ENCODE measurements at regions not wholly inside any gene's neighbourhood (a gene's known extent, or its start where the extent isn't known, plus 50 kb on each side); places are given as distances from the start of the nearest gene placed in this dataset.

GRCh38 chr10:105973902-105974301 lies 1190.6 kb downstream of the SORCS1 start:
- Histone ChIP-seq H4K20me1 (ENCODE audit: insufficient read depth, low read length) (no peaks in the 10 kb centered on the region), H3K9me3 (ENCODE audit: low read length) (no peaks in the 10 kb centered on the region), H3K79me2 (ENCODE audit: insufficient read depth, low read depth, low read length) (no peaks in the 10 kb centered on the region), H3K27ac (ENCODE audit: low read depth, low read length, poor library complexity, severe bottlenecking) (no peak overlapping the region), H3K36me3 (ENCODE audit: insufficient read depth, low read length) (no peaks in the 10 kb centered on the region), H3K4me2 (ENCODE audit: low read length) (no peak overlapping the region), H3K4me3 (ENCODE audit: low read depth, low read length, poor library complexity, severe bottlenecking) (no peak overlapping the region), H3K4me1 (ENCODE audit: insufficient read depth, low read length, poor library complexity, severe bottlenecking) (no peaks in the 10 kb centered on the region), H3K9me2 (ENCODE audit: insufficient read depth, low read length) (no peaks in the 10 kb centered on the region), H2AFZ (ENCODE audit: low read length) (no peak overlapping the region)
- TF ChIP-seq CTCF (conservative IDR thresholded peaks at IDR 0.05; ENCODE audit: low read length) = no peak
- no peak for TF ChIP-seq EZH2phosphoT487 (IDR thresholded peaks at IDR 0.05; ENCODE audit: borderline replicate concordance, low read depth, low read length)
- intact Hi-C loops (cut with micrococcal nuclease; ENCODE audit: unreplicated experiment) = no loop called here
- no peak for DNase-seq (ENCODE audit: low spot score)
- POLR2A ChIA-PET = interaction anchor here (0.6 to 1.1 kb wide), 3 partner anchors 9 to 31 kb away, joined by 3 read pairs; no protein-coding TSS in a partner anchor
- BruUV-seq (replicated peaks) = no TSS peak
- CTCF ChIA-PET (ENCODE audit: unreplicated experiment) = no interaction called here

GRCh38 chr10:105973360-105973759 lies 1191.1 kb downstream of the SORCS1 start:
- BruUV-seq (replicated peaks) = no TSS peak
- intact Hi-C loops (cut with micrococcal nuclease; ENCODE audit: unreplicated experiment) = no loop called here
- CTCF ChIA-PET (ENCODE audit: unreplicated experiment) = no interaction called here

More at GRCh38 chr10:105973360-105973759, 1191.1 kb downstream of the SORCS1 start:
- H2AFZ ChIP-seq (ENCODE audit: low read length) = no peak overlapping the region
- H3K4me2 ChIP-seq (ENCODE audit: low read length) = no peak overlapping the region
- POLR2A ChIA-PET = interaction anchor here (0.6 to 0.7 kb wide), 3 partner anchors 21 to 73 kb away, joined by 3 to 4 read pairs (median 3); no protein-coding TSS in a partner anchor
- no peaks in the 10 kb centered on the region for H3K36me3 ChIP-seq (ENCODE audit: insufficient read depth, low read length)
- TF ChIP-seq CTCF (conservative IDR thresholded peaks at IDR 0.05; ENCODE audit: low read length) = no peak
- TF ChIP-seq EZH2phosphoT487 (IDR thresholded peaks at IDR 0.05; ENCODE audit: borderline replicate concordance, low read depth, low read length) = no peak
- no peak overlapping the region for H3K27ac ChIP-seq (ENCODE audit: low read depth, low read length, poor library complexity, severe bottlenecking)
- no peaks in the 10 kb centered on the region for H4K20me1 ChIP-seq (ENCODE audit: insufficient read depth, low read length)
- no peak overlapping the region for H3K4me3 ChIP-seq (ENCODE audit: low read depth, low read length, poor library complexity, severe bottlenecking)
- H3K9me3 ChIP-seq (ENCODE audit: low read length) = no peaks in the 10 kb centered on the region
- no peaks in the 10 kb centered on the region for H3K79me2 ChIP-seq (ENCODE audit: insufficient read depth, low read depth, low read length)
- no peaks in the 10 kb centered on the region for H3K9me2 ChIP-seq (ENCODE audit: insufficient read depth, low read length)
- DNase-seq (ENCODE audit: low spot score) = no peak
- no peaks in the 10 kb centered on the region for H3K4me1 ChIP-seq (ENCODE audit: insufficient read depth, low read length, poor library complexity, severe bottlenecking)
